Astrocyte of the spinal cord (primary cell): ENCODE measurements at regions not wholly inside any gene's neighbourhood (a gene's known extent, or its start where the extent isn't known, plus 50 kb on each side); places are given as distances from the start of the nearest gene placed in this dataset.

ENCODE experiments used
- DNase-seq: peaks from one replicate; pipeline ENCODE4 v3.0.0; 2011; ENCODE audit warnings: low read depth, low spot score
- H3K4me3 ChIP-seq: 2 replicates; pipeline ENCODE4 v1.5.1; 2011; ENCODE audit warnings: low read depth, mild to moderate bottlenecking, low read length, moderate library complexity
- in situ Hi-C: cut with HindIII; loops from 2 replicates; pipeline ENCODE4 v1.10.0; 2017; ENCODE audit warnings: low sequenced_read_pairs
- TF ChIP-seq, protein P1 (sequence below): IDR thresholded peaks from 2 replicates; pipeline ENCODE4 v1.5.1; 2012; ENCODE audit warnings: low read depth, mild to moderate bottlenecking, low read length, inconsistent platforms

GRCh38 chr2:18473241-18474181 lies 86.9 kb downstream of the RDH14 start:
- no peak overlapping the region for H3K4me3 ChIP-seq
- peak; percentile 79 for DNase-seq
- TF ChIP-seq, protein P1, sequence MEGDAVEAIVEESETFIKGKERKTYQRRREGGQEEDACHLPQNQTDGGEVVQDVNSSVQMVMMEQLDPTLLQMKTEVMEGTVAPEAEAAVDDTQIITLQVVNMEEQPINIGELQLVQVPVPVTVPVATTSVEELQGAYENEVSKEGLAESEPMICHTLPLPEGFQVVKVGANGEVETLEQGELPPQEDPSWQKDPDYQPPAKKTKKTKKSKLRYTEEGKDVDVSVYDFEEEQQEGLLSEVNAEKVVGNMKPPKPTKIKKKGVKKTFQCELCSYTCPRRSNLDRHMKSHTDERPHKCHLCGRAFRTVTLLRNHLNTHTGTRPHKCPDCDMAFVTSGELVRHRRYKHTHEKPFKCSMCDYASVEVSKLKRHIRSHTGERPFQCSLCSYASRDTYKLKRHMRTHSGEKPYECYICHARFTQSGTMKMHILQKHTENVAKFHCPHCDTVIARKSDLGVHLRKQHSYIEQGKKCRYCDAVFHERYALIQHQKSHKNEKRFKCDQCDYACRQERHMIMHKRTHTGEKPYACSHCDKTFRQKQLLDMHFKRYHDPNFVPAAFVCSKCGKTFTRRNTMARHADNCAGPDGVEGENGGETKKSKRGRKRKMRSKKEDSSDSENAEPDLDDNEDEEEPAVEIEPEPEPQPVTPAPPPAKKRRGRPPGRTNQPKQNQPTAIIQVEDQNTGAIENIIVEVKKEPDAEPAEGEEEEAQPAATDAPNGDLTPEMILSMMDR, result no peak
- in situ Hi-C loops, result no loop called here

DNA sequence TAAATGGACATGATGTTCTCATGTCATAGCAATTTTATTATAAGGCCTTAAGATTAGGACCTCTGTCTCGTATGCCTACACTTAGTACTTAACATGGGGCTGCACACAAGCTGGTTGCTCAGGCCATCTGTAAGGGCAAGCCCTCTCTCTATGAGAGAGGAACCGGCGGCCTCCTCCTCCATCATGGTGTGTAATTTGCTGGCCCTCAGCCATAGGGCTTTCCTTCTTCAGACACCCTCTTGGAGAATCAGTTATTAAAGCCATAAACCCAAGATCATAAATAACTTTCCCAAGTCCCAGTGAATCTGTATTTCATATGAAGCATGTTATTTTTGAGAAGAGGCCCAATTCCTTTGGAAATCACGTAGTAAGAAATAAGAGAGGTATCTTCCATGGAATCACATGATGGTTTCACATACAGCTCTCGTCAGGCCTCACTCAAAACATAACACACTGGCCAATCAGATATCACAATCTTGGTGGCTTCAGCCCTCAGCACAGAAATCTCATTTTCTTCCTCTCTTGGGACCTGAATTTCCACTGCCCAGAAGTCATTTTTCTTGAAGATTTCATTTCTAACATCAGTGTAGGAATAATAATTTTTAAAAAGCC lies 92.6 kb downstream of the RDH14 start:
- H3K4me3 ChIP-seq, result no peak overlapping the region
- TF ChIP-seq, protein P1, result no peak
- no peak for DNase-seq
- in situ Hi-C loops, result no loop called here

DNA sequence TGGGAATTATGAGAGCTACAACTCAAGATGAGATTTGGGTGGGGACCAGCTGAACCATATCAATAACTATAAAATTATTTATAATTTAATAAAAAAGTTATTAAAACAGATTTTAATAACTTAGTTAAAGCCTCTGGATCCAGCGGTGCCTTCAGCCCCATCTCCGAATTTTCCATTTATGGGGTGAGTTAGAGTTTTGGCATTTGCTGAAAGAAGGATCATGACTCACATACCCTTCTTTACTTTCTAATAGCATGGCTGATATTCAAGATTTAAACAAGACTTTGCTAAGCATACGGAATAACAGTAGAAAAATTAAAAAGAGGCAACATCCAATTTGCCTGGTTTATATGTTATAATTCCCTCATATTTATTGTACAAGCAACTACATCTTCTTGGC lies 94.5 kb downstream of the RDH14 start:
- H3K4me3 ChIP-seq, result no peak overlapping the region
- in situ Hi-C loops, result no loop called here
- TF ChIP-seq, protein P1, result no peak
- DNase-seq, result no peak

DNA sequence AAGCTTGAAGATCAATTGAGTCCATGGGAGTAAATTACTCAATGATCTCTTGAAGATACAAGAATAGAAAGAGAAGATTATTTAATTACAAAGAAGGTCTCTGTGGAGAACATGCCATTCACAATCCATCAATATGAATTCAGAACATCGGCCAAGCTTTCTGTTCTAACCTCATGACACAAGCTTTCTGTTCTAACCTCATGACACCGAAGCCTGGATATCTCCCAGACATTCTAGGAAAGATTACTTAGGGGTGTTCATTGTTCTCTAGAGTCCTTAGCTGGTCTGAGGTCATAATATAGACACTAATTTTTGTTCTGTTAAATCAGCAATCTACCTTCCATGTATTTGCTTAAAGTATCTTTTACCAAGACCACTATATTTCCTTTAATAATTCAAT lies 95.5 kb downstream of the RDH14 start:
- in situ Hi-C loops, result no loop called here

GRCh38 chr2:18456026-18456425 lies 104.4 kb downstream of the RDH14 start:
- TF ChIP-seq, protein P1, result no peak
- in situ Hi-C loops, result no loop called here
- no peak overlapping the region for H3K4me3 ChIP-seq
- no peak for DNase-seq

More for the DNA sequence above, 95.5 kb downstream of the RDH14 start:
- no peak for DNase-seq
- TF ChIP-seq, protein P1, result no peak
- no peak overlapping the region for H3K4me3 ChIP-seq

DNA sequence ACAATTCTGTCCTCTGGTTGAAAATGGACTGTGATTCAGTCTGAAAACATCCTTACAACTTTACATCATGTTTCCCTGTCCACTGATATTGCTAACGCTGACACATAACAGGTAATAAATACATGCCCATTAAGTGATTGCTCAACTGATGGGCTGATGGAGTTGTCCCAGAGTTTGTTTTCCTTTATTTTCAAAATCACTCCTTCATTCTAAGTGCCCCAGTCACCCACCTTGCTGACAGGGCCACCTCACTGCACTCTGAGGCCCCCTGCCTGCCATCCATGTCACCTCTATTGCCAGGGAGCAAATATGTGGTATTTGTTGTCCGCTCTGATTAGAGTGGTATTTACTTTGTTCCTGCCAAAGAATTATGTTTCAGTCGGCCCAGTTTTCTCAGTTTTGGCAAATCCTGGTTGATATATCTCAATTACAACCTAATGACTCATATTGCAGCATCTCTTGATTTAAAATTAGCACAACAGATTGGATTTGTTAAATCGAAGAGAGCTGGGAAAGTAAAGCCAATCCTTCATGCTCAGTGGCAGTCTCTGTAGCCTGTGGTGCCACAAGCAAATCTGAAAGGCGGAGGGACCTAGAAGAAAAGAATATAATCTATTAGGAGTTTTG lies 105.1 kb downstream of the RDH14 start:
- in situ Hi-C loops, result no loop called here
- H3K4me3 ChIP-seq, result no peak overlapping the region
- peak; percentile 62 for DNase-seq
- TF ChIP-seq, protein P1, result peak; percentile 44
